Right lobe of liver (tissue), 4 donors: ENCODE measurements at regions not wholly inside any gene's neighbourhood (a gene's known extent, or its start where the extent isn't known, plus 50 kb on each side); places are given as distances from the start of the nearest gene placed in this dataset.

Experiments
- POLR2A ChIP-seq: fragments of 450-650 bp; IDR thresholded peaks from one replicate; pipeline ENCODE4 v1.6.1; 2017; ENCODE audit warnings: antibody characterized with exemption, mild to moderate bottlenecking
- TF ChIP-seq, protein P1 (sequence below), 4 donors: fragments of 200-600 bp in 3 of 4; fragments of 450-650 bp in 1 of 4; IDR thresholded peaks; one replicate each; pipeline versions ENCODE4 v1.5.1 to v1.8.0; 2016 to 2022; ENCODE audit warnings: antibody characterized with exemption in 4 of 4, mild to moderate bottlenecking in 2 of 4
- donor health status: DM: no; HTN: no; CAD: no.
- donor health status: DM: no; HTN: no; CAD: no.
- donor health status: DM: no; HTN: yes; CAD: no.

- no peak for TF ChIP-seq POLR2A
- TF ChIP-seq, protein P1, sequence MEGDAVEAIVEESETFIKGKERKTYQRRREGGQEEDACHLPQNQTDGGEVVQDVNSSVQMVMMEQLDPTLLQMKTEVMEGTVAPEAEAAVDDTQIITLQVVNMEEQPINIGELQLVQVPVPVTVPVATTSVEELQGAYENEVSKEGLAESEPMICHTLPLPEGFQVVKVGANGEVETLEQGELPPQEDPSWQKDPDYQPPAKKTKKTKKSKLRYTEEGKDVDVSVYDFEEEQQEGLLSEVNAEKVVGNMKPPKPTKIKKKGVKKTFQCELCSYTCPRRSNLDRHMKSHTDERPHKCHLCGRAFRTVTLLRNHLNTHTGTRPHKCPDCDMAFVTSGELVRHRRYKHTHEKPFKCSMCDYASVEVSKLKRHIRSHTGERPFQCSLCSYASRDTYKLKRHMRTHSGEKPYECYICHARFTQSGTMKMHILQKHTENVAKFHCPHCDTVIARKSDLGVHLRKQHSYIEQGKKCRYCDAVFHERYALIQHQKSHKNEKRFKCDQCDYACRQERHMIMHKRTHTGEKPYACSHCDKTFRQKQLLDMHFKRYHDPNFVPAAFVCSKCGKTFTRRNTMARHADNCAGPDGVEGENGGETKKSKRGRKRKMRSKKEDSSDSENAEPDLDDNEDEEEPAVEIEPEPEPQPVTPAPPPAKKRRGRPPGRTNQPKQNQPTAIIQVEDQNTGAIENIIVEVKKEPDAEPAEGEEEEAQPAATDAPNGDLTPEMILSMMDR (IDR thresholded peaks at IDR 0.05), result no peak
These were observed 138.4 kb upstream of the CADM1 start for GRCh38 chr11:115642660-115643059.
